OCI-LY7 (cell line): ENCODE measurements at regions not wholly inside any gene's neighbourhood (a gene's known extent, or its start where the extent isn't known, plus 50 kb on each side); places are given as distances from the start of the nearest gene placed in this dataset.
"Not testable (repeated sequence)": the region's sequence is repeated elsewhere in the genome, so short reads cannot be mapped to it uniquely, and the experiment has no call there.

Experiments
- CTCF ChIP-seq: fragments of 200-600 bp; sonication (generic); conservative IDR thresholded peaks from 2 replicates; pipeline ENCODE4 v1.5.1; 2014; ENCODE audit warnings: mild to moderate bottlenecking, antibody characterized with exemption, low read length, moderate library complexity, mixed read lengths
- EZH2phosphoT487 ChIP-seq: fragments of 200-600 bp; sonication (generic); IDR thresholded peaks from 2 replicates; pipeline ENCODE4 v1.6.1; 2018; ENCODE audit warnings: low read depth, borderline replicate concordance, mild to moderate bottlenecking, mixed run types, antibody characterized with exemption, low read length, moderate library complexity, mixed read lengths

- not testable (repeated sequence) for TF ChIP-seq CTCF, EZH2phosphoT487
Measured at GRCh38 chr21:6111354-6111753, 4410.0 kb upstream of the TPTE start.
